ENCODE measurements at regions not wholly inside any gene's neighbourhood (a gene's known extent, or its start where the extent isn't known, plus 50 kb on each side); places are given as distances from the start of the nearest gene placed in this dataset.

- DNase-seq, result no peak
Observed at GRCh38 chr14:76669770-76670169, 91.5 kb upstream of the VASH1 start.

GRCh38 chr14:76672123-76672522, 89.1 kb upstream of the VASH1 start:
- no peak for DNase-seq

GRCh38 chr14:76673261-76673660, 88.0 kb upstream of the VASH1 start:
- DNase-seq, result no peak

- no peak for DNase-seq
Observed at GRCh38 chr14:76675046-76675445, 86.2 kb upstream of the VASH1 start.

GRCh38 chr14:76676539-76676938, 84.7 kb upstream of the VASH1 start:
- no peak for DNase-seq

- no peak for DNase-seq
Observed at GRCh38 chr14:76677534-76678145, 83.6 kb upstream of the VASH1 start.

- no peak for DNase-seq
Observed at GRCh38 chr14:76678244-76678800, 82.9 kb upstream of the VASH1 start.

GRCh38 chr14:76682367-76682766, 78.9 kb upstream of the VASH1 start:
- DNase-seq, result no peak

- DNase-seq, result no peak
Observed at GRCh38 chr14:76686646-76687045, 74.6 kb upstream of the VASH1 start.

GRCh38 chr14:76687611-76688382, 73.5 kb upstream of the VASH1 start:
- no peak for DNase-seq

GRCh38 chr14:76688383-76688671, 72.9 kb upstream of the VASH1 start:
- no peak for DNase-seq

GRCh38 chr14:76690502-76691105, 70.7 kb upstream of the VASH1 start:
- no peak for DNase-seq

GRCh38 chr14:76694106-76694505, 67.2 kb upstream of the VASH1 start:
- DNase-seq, result no peak

- no peak for DNase-seq
Observed at GRCh38 chr14:76695263-76695920, 65.9 kb upstream of the VASH1 start.

- no peak for DNase-seq
Observed at GRCh38 chr14:76696361-76696760, 64.9 kb upstream of the VASH1 start.

GRCh38 chr14:76696791-76697190, 64.5 kb upstream of the VASH1 start:
- DNase-seq, result no peak

- DNase-seq, result no peak
Observed at GRCh38 chr14:76697246-76697905, 63.9 kb upstream of the VASH1 start.

GRCh38 chr14:76698191-76698590, 63.1 kb upstream of the VASH1 start:
- no peak for DNase-seq

GRCh38 chr14:76698631-76699030, 62.6 kb upstream of the VASH1 start:
- DNase-seq, result peak; percentile 37 to 39

GRCh38 chr14:76699209-76699938, 61.9 kb upstream of the VASH1 start:
- DNase-seq, result no peak

GRCh38 chr14:76699939-76700590, 61.2 kb upstream of the VASH1 start:
- no peak for DNase-seq

- no peak for DNase-seq
Observed at GRCh38 chr14:76701436-76701835, 59.8 kb upstream of the VASH1 start.
